CD8-positive, alpha-beta memory T cell (primary cell): ENCODE measurements at regions not wholly inside any gene's neighbourhood (a gene's known extent, or its start where the extent isn't known, plus 50 kb on each side); places are given as distances from the start of the nearest gene placed in this dataset.

ENCODE experiments used
- CTCF ChIA-PET: fragments of 350-600 bp; sonication (Branson Sonifier 250); formaldehyde crosslinking; loops from one replicate; lab custom pipeline; 2021; ENCODE audit warnings: antibody characterized with exemption; lab: Charles Lee
- POLR2A ChIA-PET: fragments of 350-600 bp; sonication (Branson Sonifier 250); formaldehyde crosslinking; loops from one replicate; lab custom pipeline; 2021; ENCODE audit warnings: antibody characterized with exemption; lab: Charles Lee
- DNase-seq, 5 donors: peaks; one replicate each; pipeline versions ENCODE4 v3.0.0 to v3.0.0-alpha.2; 2020 to 2022; ENCODE audit warnings: mixed read lengths in 1 of 5
- H3K27ac ChIP-seq: one replicate; pipeline ENCODE4 v1.7.0; 2013; ENCODE audit warnings: low read depth, mild to moderate bottlenecking, low read length, moderate library complexity
- H3K27me3 ChIP-seq: 2 replicates; pipeline ENCODE4 v1.7.0; 2013; ENCODE audit warnings: low read length, mild to moderate bottlenecking; ENCODE audit not compliant: insufficient read depth, poor library complexity, severe bottlenecking
- H3K36me3 ChIP-seq: 2 replicates; pipeline ENCODE4 v1.7.0; 2013; ENCODE audit warnings: mild to moderate bottlenecking, low read length, moderate library complexity; ENCODE audit not compliant: insufficient read depth
- H3K4me1 ChIP-seq: 2 replicates; pipeline ENCODE4 v1.7.0; 2013; ENCODE audit warnings: mild to moderate bottlenecking, low read length, moderate library complexity; ENCODE audit not compliant: insufficient read depth
- H3K4me3 ChIP-seq: 2 replicates; pipeline ENCODE4 v1.7.0; 2013; ENCODE audit warnings: mild to moderate bottlenecking, low read length
- H3K9me3 ChIP-seq: 2 replicates; pipeline ENCODE4 v1.7.0; 2013; ENCODE audit warnings: mild to moderate bottlenecking, low read length
- H3K27ac Mint-ChIP-seq, 8 donors: one replicate each; pipeline ENCODE4 v1.8.0; 2020 to 2021; ENCODE audit warnings: mixed read lengths in 8 of 8, mild to moderate bottlenecking in 6 of 8, inconsistent platforms in 3 of 8, moderate library complexity in 3 of 8
- H3K27me3 Mint-ChIP-seq, 2 donors: one replicate each; pipeline ENCODE4 v1.8.0; 2020 to 2021; ENCODE audit warnings: mixed read lengths in 2 of 2, mild to moderate bottlenecking in 1 of 2, moderate library complexity in 1 of 2
- H3K36me3 Mint-ChIP-seq, 3 donors: one replicate each; pipeline ENCODE4 v1.8.0; 2020 to 2021; ENCODE audit warnings: mixed read lengths in 3 of 3, inconsistent platforms in 1 of 3, mild to moderate bottlenecking in 1 of 3
- H3K4me1 Mint-ChIP-seq, 3 donors: one replicate each; pipeline ENCODE4 v1.8.0; 2020 to 2021; ENCODE audit warnings: mixed read lengths in 3 of 3, inconsistent platforms in 1 of 3, mild to moderate bottlenecking in 1 of 3
- H3K4me3 Mint-ChIP-seq, 7 donors: one replicate each; pipeline ENCODE4 v1.8.0; 2020 to 2021; ENCODE audit warnings: mixed read lengths in 7 of 7, mild to moderate bottlenecking in 6 of 7, moderate library complexity in 4 of 7, inconsistent platforms in 2 of 7
- H3K9me3 Mint-ChIP-seq, 5 donors: one replicate each; pipeline ENCODE4 v1.8.0; 2020 to 2022; ENCODE audit warnings: mixed read lengths in 5 of 5, mild to moderate bottlenecking in 3 of 5, moderate library complexity in 2 of 5, inconsistent platforms in 1 of 5

GRCh38 chr18:2360861-2361260 is 210.4 kb downstream of the METTL4 start:
- no peak overlapping the region for H3K4me3 Mint-ChIP-seq
- Histone ChIP-seq H3K27ac (no peak overlapping the region), H3K36me3 (no peaks in the 10 kb centered on the region), H3K27me3 (no peaks in the 10 kb centered on the region), H3K4me3 (no peak overlapping the region), H3K4me1 (no peaks in the 10 kb centered on the region), H3K9me3 (no peaks in the 10 kb centered on the region)
- ChIA-PET POLR2A (no interaction called here), CTCF (no interaction called here)
- no peaks in the 10 kb centered on the region for H3K9me3 Mint-ChIP-seq
- H3K27me3 Mint-ChIP-seq: peaks cover 4 to 22% of the 10 kb centered on the region in 2 donors
- no peak for DNase-seq
- no peaks in the 10 kb centered on the region for H3K4me1 Mint-ChIP-seq
- no peak overlapping the region for H3K27ac Mint-ChIP-seq
- H3K36me3 Mint-ChIP-seq: no peaks in the 10 kb centered on the region

GRCh38 chr18:2368102-2368501 is 203.2 kb downstream of the METTL4 start:
- Histone ChIP-seq H3K4me3 (no peak overlapping the region), H3K27ac (no peak overlapping the region), H3K4me1 (no peaks in the 10 kb centered on the region), H3K27me3 (no peaks in the 10 kb centered on the region), H3K9me3 (no peaks in the 10 kb centered on the region), H3K36me3 (no peaks in the 10 kb centered on the region)
- ChIA-PET POLR2A (no interaction called here), CTCF (no interaction called here)
- H3K4me1 Mint-ChIP-seq: no peaks in the 10 kb centered on the region
- peaks cover 5 to 31% of the 10 kb centered on the region in 2 donors for H3K27me3 Mint-ChIP-seq
- peaks cover 0 to 4% (median 0%) of the 10 kb centered on the region in 5 donors for H3K9me3 Mint-ChIP-seq
- H3K36me3 Mint-ChIP-seq: no peaks in the 10 kb centered on the region
- H3K27ac Mint-ChIP-seq: no peak overlapping the region
- no peak for DNase-seq
- H3K4me3 Mint-ChIP-seq: no peak overlapping the region

- Mint-ChIP-seq H3K4me3 (no peak overlapping the region), H3K27ac (no peak overlapping the region), H3K9me3 (peaks cover 0 to 10% (median 0%) of the 10 kb centered on the region in 5 donors), H3K4me1 (no peaks in the 10 kb centered on the region), H3K36me3 (no peaks in the 10 kb centered on the region), H3K27me3 (peaks cover 9 to 65% of the 10 kb centered on the region in 2 donors)
- Histone ChIP-seq H3K4me1 (no peaks in the 10 kb centered on the region), H3K36me3 (no peaks in the 10 kb centered on the region), H3K4me3 (no peak overlapping the region), H3K9me3 (no peaks in the 10 kb centered on the region), H3K27me3 (no peaks in the 10 kb centered on the region), H3K27ac (no peak overlapping the region)
- POLR2A ChIA-PET: no interaction called here
- no peak for DNase-seq
- CTCF ChIA-PET: no interaction called here
Observed at GRCh38 chr18:2376707-2377106, 194.6 kb downstream of the METTL4 start.

- no peaks in the 10 kb centered on the region for H3K9me3 ChIP-seq
- ChIA-PET CTCF (no interaction called here), POLR2A (no interaction called here)
- H3K4me3 ChIP-seq: no peak overlapping the region
- H3K27ac ChIP-seq: no peak overlapping the region
- H3K27me3 ChIP-seq: peaks cover 3% of the 10 kb centered on the region
- H3K9me3 Mint-ChIP-seq: peaks cover 0 to 3% (median under 1%) of the 10 kb centered on the region in 5 donors
- no peak overlapping the region for H3K27ac Mint-ChIP-seq
- H3K4me1 Mint-ChIP-seq: no peaks in the 10 kb centered on the region
- H3K36me3 Mint-ChIP-seq: no peaks in the 10 kb centered on the region
- H3K36me3 ChIP-seq: no peaks in the 10 kb centered on the region
- no peaks in the 10 kb centered on the region for H3K4me1 ChIP-seq
- no peak for DNase-seq
- H3K27me3 Mint-ChIP-seq: peaks cover 7 to 54% of the 10 kb centered on the region in 2 donors
- H3K4me3 Mint-ChIP-seq: no peak overlapping the region
Observed at GRCh38 chr18:2380101-2380500, 191.2 kb downstream of the METTL4 start.

- H3K4me3 ChIP-seq: no peak overlapping the region
- ChIA-PET POLR2A (no interaction called here), CTCF (no interaction called here)
- Mint-ChIP-seq H3K4me1 (no peaks in the 10 kb centered on the region), H3K27me3 (peaks cover 7 to 40% of the 10 kb centered on the region in 2 donors), H3K27ac (no peak overlapping the region), H3K4me3 (no peak overlapping the region), H3K36me3 (no peaks in the 10 kb centered on the region), H3K9me3 (peaks cover 1 to 12% (median 9%) of the 10 kb centered on the region in 5 donors)
- H3K9me3 ChIP-seq: no peaks in the 10 kb centered on the region
- no peak for DNase-seq
- H3K36me3 ChIP-seq: no peaks in the 10 kb centered on the region
- H3K27me3 ChIP-seq: peaks cover 6% of the 10 kb centered on the region
- no peaks in the 10 kb centered on the region for H3K4me1 ChIP-seq
- no peak overlapping the region for H3K27ac ChIP-seq
Observed at GRCh38 chr18:2381539-2381938, 189.8 kb downstream of the METTL4 start.

- POLR2A ChIA-PET: no interaction called here
- no peak overlapping the region for H3K27ac Mint-ChIP-seq
- H3K9me3 ChIP-seq: no peaks in the 10 kb centered on the region
Observed at GRCh38 chr18:2387588-2387987, 183.7 kb downstream of the METTL4 start.

GRCh38 chr18:2390158-2390557 is 181.1 kb downstream of the METTL4 start:
- Mint-ChIP-seq H3K27ac (no peak overlapping the region), H3K4me3 (no peak overlapping the region)
- CTCF ChIA-PET: no interaction called here

More at GRCh38 chr18:2387588-2387987, 183.7 kb downstream of the METTL4 start:
- Histone ChIP-seq H3K36me3 (no peaks in the 10 kb centered on the region), H3K4me1 (no peaks in the 10 kb centered on the region), H3K27me3 (peaks cover 3% of the 10 kb centered on the region), H3K4me3 (no peak overlapping the region), H3K27ac (no peak overlapping the region)
- CTCF ChIA-PET: no interaction called here
- Mint-ChIP-seq H3K36me3 (no peaks in the 10 kb centered on the region), H3K27me3 (peaks cover 2 to 14% of the 10 kb centered on the region in 2 donors), H3K4me1 (no peaks in the 10 kb centered on the region), H3K4me3 (no peak overlapping the region), H3K9me3 (peaks cover 4 to 19% (median 13%) of the 10 kb centered on the region in 5 donors)
- no peak for DNase-seq

GRCh38 chr18:2391470-2391869 is 179.8 kb downstream of the METTL4 start:
- no peaks in the 10 kb centered on the region for H3K36me3 Mint-ChIP-seq
- peaks cover 0 to 11% (median 3%) of the 10 kb centered on the region in 5 donors for H3K9me3 Mint-ChIP-seq
- ChIA-PET CTCF (no interaction called here), POLR2A (no interaction called here)
- no peaks in the 10 kb centered on the region for H3K27me3 ChIP-seq
- no peaks in the 10 kb centered on the region for H3K4me1 ChIP-seq
- peaks cover 4 to 25% of the 10 kb centered on the region in 2 donors for H3K27me3 Mint-ChIP-seq
- no peaks in the 10 kb centered on the region for H3K9me3 ChIP-seq
- no peaks in the 10 kb centered on the region for H3K36me3 ChIP-seq
- no peaks in the 10 kb centered on the region for H3K4me1 Mint-ChIP-seq
- H3K27ac ChIP-seq: no peak overlapping the region
- H3K4me3 ChIP-seq: no peak overlapping the region
- no peak overlapping the region for H3K4me3 Mint-ChIP-seq
- DNase-seq: no peak
- no peak overlapping the region for H3K27ac Mint-ChIP-seq

More at GRCh38 chr18:2390158-2390557, 181.1 kb downstream of the METTL4 start:
- no peak for DNase-seq
- peaks cover 4 to 17% (median 12%) of the 10 kb centered on the region in 5 donors for H3K9me3 Mint-ChIP-seq
- POLR2A ChIA-PET: no interaction called here
- H3K36me3 ChIP-seq: no peaks in the 10 kb centered on the region
- H3K27me3 ChIP-seq: peaks cover 3% of the 10 kb centered on the region
- H3K36me3 Mint-ChIP-seq: no peaks in the 10 kb centered on the region
- peaks cover 0 to 21% of the 10 kb centered on the region in 2 donors for H3K27me3 Mint-ChIP-seq
- no peak overlapping the region for H3K27ac ChIP-seq
- no peaks in the 10 kb centered on the region for H3K4me1 Mint-ChIP-seq
- H3K9me3 ChIP-seq: no peaks in the 10 kb centered on the region
- no peaks in the 10 kb centered on the region for H3K4me1 ChIP-seq
- H3K4me3 ChIP-seq: no peak overlapping the region
